Pancreas (tissue), 10 donors: ENCODE measurements at regions not wholly inside any gene's neighbourhood (a gene's known extent, or its start where the extent isn't known, plus 50 kb on each side); places are given as distances from the start of the nearest gene placed in this dataset.

Experiments used
- ATAC-seq, 4 donors: fragments of 200-7000 bp; cut with Tn5 transposase; one replicate each; pipeline versions ENCODE4 v1.8.0 to v1.9.1; 2020; ENCODE audit warnings: mild to moderate bottlenecking in 4 of 4, moderate library complexity in 4 of 4
- DNase-seq, 6 donors: peaks; one replicate each; pipeline ENCODE4 v3.0.0-alpha.2; 2020
- FAIRE-seq: peaks from 2 replicates; lab custom pipeline; 2012; peaks lifted over from hg19 to GRCh38; lab: Jason Lieb, UNC
- H3K27ac ChIP-seq, 4 donors: fragments of 200-600 bp; sonication (generic); 1 replicate in 3 of 4; 2 replicates in 1 of 4; pipeline versions ENCODE4 v1.5.0 to v1.8.0; 2020
- H3K27me3 ChIP-seq, 4 donors: fragments of 200-600 bp; one replicate each; pipeline ENCODE4 v1.8.0; 2021
- H3K36me3 ChIP-seq, 3 donors: fragments of 200-600 bp; sonication (generic) in 1 of 3; one replicate each; pipeline versions ENCODE4 v1.5.0 to v1.8.0; 2020 to 2021
- H3K4me1 ChIP-seq, 3 donors: fragments of 200-600 bp; one replicate each; pipeline ENCODE4 v1.8.0; 2021
- H3K4me3 ChIP-seq, 4 donors: fragments of 200-600 bp; sonication (generic) in 2 of 4; one replicate each; pipeline versions ENCODE4 v1.5.0 to v1.8.0; 2020 to 2021
- H3K9me3 ChIP-seq, 4 donors: fragments of 200-600 bp; one replicate each; pipeline ENCODE4 v1.8.0; 2021
- CTCF ChIP-seq, 4 donors: fragments of 200-600 bp; sonication (generic) in 3 of 4; IDR thresholded peaks; one replicate each; pipeline versions ENCODE4 v1.5.0 to v1.8.0; 2021; ENCODE audit warnings: antibody characterized with exemption in 4 of 4
- WGBS, 2 donors: extraction: QIAGEN DNeasy Blood & Tissue Kit; methylation state at CpG; one replicate each; pipeline ENCODE4 v1.1.7; 2013; 5-methylcytosine and 5-hydroxymethylcytosine counted together
- intact Hi-C, 3 donors: fragments of 100-400 bp; cut with DNase I; formaldehyde crosslinking; loops; one replicate each; pipeline versions ENCODE4 v1.11.1 to v1.14.2; 2022
- donor health status: healthy with polysubstance abuse.
- donor health status: DM: no; HTN: no; CAD: no; lungs with moderate emphysema.
- donor health status: DM: no; HTN: no; CAD: no.
- donor health status: control.
- donor health status: control.
- donor health status: Bipolar disorder and iron deficiency.
- donor health status: DM: yes; HTN: yes; CAD: no.
- donor health status: DM: no; HTN: no; CAD: no.
- donor health status: DM: no; HTN: no; CAD: no.
- donor health status: DM: yes; HTN: yes; CAD: no.

- 69 to 84% methylated on average over 2 of the region's 2 CpGs for WGBS, 2 donors
- ATAC-seq (no peak), FAIRE-seq (no peak), DNase-seq (no peak)
- no peaks in the 10 kb centered on the region for H3K9me3 ChIP-seq
- no peaks in the 10 kb centered on the region for H3K27me3 ChIP-seq
- intact Hi-C loops = no loop called here
- H3K27ac ChIP-seq = no peak overlapping the region
- no peaks in the 10 kb centered on the region for H3K4me1 ChIP-seq
- no peak for TF ChIP-seq CTCF (IDR thresholded peaks at IDR 0.05)
- H3K4me3 ChIP-seq = no peak overlapping the region
- H3K36me3 ChIP-seq = no peaks in the 10 kb centered on the region
These were observed 297.3 kb upstream of the CASK start for GRCh38 chrX:42220666-42221065.

GRCh38 chrX:42220083-42220482, 296.7 kb upstream of the CASK start:
- no peak for TF ChIP-seq CTCF (IDR thresholded peaks at IDR 0.05)
- Histone ChIP-seq H3K36me3 (no peaks in the 10 kb centered on the region), H3K4me1 (no peaks in the 10 kb centered on the region), H3K27ac (no peak overlapping the region), H3K4me3 (no peak overlapping the region), H3K27me3 (no peaks in the 10 kb centered on the region), H3K9me3 (no peaks in the 10 kb centered on the region)
- DNase-seq (no peak), FAIRE-seq (no peak), ATAC-seq (no peak)
- WGBS, 2 donors = 76 to 84% methylated on average over 6 of the region's 6 CpGs
- intact Hi-C loops = no loop called here

GRCh38 chrX:42219231-42219630, 295.9 kb upstream of the CASK start:
- H3K9me3 ChIP-seq = no peaks in the 10 kb centered on the region
- FAIRE-seq (no peak), DNase-seq (no peak), ATAC-seq (no peak)
- H3K4me3 ChIP-seq = no peak overlapping the region
- intact Hi-C loops = no loop called here
- no peaks in the 10 kb centered on the region for H3K36me3 ChIP-seq
- H3K4me1 ChIP-seq = no peaks in the 10 kb centered on the region
- no peak overlapping the region for H3K27ac ChIP-seq
- H3K27me3 ChIP-seq = no peaks in the 10 kb centered on the region
- no peak for TF ChIP-seq CTCF (IDR thresholded peaks at IDR 0.05)

GRCh38 chrX:42195506-42195905, 272.2 kb upstream of the CASK start:
- 54 to 67% methylated on average over 1 of the region's 1 CpG for WGBS, 2 donors
- FAIRE-seq (no peak), DNase-seq (no peak), ATAC-seq (no peak)
- H3K4me1 ChIP-seq = no peaks in the 10 kb centered on the region
- no peaks in the 10 kb centered on the region for H3K36me3 ChIP-seq
- no peaks in the 10 kb centered on the region for H3K27me3 ChIP-seq
- TF ChIP-seq CTCF (IDR thresholded peaks at IDR 0.05) = no peak
- intact Hi-C loops = no loop called here
- no peak overlapping the region for H3K27ac ChIP-seq
- H3K4me3 ChIP-seq = no peak overlapping the region
- no peaks in the 10 kb centered on the region for H3K9me3 ChIP-seq

- no peaks in the 10 kb centered on the region for H3K36me3 ChIP-seq
- no peak for TF ChIP-seq CTCF (IDR thresholded peaks at IDR 0.05)
- no peaks in the 10 kb centered on the region for H3K27me3 ChIP-seq
- no peak overlapping the region for H3K4me3 ChIP-seq
- FAIRE-seq (no peak), DNase-seq (no peak), ATAC-seq (no peak)
- intact Hi-C loops = no loop called here
- H3K4me1 ChIP-seq = no peaks in the 10 kb centered on the region
- no peak overlapping the region for H3K27ac ChIP-seq
- H3K9me3 ChIP-seq = no peaks in the 10 kb centered on the region
- WGBS, 2 donors = 77 to 87% methylated on average over 4 of the region's 4 CpGs
These were observed 266.2 kb upstream of the CASK start for GRCh38 chrX:42189576-42189975.
